ENCODE measurements at regions not wholly inside any gene's neighbourhood (a gene's known extent, or its start where the extent isn't known, plus 50 kb on each side); places are given as distances from the start of the nearest gene placed in this dataset.

DNA sequence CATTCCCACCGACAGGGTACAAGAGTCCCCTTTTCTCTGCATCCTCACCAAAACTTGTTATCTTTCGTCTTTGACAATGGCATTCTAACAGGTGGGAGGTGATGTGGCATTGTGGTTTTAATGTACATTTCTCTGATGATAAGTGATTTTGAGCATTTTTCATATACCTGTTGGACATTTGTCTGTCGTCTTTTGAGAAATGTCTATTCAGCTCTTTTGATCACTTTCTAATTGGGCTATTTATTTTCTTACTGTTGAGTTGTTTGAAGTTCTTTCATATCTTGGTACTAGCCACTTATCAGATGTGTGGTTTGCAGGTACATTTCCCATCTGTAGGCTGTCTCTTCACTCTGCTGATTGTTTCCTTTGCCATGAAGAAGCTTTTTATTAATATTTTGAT is 219.0 kb upstream of the SOX1 start:
- BruUV-seq (replicated peaks) = no TSS peak
- TF ChIP-seq SIN3A (IDR thresholded peaks at IDR 0.05; ENCODE audit: borderline replicate concordance, insufficient read depth, low read depth, low read length) (no peak), POLR2AphosphoS5 (IDR thresholded peaks at IDR 0.05; ENCODE audit: low read depth, low read length) (no peak), TCF7L2 (IDR thresholded peaks at IDR 0.05; ENCODE audit: low read depth, low read length) (no peak)
- TF ChIP-seq, protein P1, sequence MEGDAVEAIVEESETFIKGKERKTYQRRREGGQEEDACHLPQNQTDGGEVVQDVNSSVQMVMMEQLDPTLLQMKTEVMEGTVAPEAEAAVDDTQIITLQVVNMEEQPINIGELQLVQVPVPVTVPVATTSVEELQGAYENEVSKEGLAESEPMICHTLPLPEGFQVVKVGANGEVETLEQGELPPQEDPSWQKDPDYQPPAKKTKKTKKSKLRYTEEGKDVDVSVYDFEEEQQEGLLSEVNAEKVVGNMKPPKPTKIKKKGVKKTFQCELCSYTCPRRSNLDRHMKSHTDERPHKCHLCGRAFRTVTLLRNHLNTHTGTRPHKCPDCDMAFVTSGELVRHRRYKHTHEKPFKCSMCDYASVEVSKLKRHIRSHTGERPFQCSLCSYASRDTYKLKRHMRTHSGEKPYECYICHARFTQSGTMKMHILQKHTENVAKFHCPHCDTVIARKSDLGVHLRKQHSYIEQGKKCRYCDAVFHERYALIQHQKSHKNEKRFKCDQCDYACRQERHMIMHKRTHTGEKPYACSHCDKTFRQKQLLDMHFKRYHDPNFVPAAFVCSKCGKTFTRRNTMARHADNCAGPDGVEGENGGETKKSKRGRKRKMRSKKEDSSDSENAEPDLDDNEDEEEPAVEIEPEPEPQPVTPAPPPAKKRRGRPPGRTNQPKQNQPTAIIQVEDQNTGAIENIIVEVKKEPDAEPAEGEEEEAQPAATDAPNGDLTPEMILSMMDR (IDR thresholded peaks at IDR 0.05) = no peak
- TF ChIP-seq, protein P2, sequence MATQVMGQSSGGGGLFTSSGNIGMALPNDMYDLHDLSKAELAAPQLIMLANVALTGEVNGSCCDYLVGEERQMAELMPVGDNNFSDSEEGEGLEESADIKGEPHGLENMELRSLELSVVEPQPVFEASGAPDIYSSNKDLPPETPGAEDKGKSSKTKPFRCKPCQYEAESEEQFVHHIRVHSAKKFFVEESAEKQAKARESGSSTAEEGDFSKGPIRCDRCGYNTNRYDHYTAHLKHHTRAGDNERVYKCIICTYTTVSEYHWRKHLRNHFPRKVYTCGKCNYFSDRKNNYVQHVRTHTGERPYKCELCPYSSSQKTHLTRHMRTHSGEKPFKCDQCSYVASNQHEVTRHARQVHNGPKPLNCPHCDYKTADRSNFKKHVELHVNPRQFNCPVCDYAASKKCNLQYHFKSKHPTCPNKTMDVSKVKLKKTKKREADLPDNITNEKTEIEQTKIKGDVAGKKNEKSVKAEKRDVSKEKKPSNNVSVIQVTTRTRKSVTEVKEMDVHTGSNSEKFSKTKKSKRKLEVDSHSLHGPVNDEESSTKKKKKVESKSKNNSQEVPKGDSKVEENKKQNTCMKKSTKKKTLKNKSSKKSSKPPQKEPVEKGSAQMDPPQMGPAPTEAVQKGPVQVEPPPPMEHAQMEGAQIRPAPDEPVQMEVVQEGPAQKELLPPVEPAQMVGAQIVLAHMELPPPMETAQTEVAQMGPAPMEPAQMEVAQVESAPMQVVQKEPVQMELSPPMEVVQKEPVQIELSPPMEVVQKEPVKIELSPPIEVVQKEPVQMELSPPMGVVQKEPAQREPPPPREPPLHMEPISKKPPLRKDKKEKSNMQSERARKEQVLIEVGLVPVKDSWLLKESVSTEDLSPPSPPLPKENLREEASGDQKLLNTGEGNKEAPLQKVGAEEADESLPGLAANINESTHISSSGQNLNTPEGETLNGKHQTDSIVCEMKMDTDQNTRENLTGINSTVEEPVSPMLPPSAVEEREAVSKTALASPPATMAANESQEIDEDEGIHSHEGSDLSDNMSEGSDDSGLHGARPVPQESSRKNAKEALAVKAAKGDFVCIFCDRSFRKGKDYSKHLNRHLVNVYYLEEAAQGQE (IDR thresholded peaks at IDR 0.05; ENCODE audit: insufficient read depth in 1 of 2, low read depth in 2 of 2, low read length in 1 of 2) = no peak
- POLR2A ChIA-PET = no interaction called here
- Histone ChIP-seq H3K4me1 (ENCODE audit: control insufficient read depth, insufficient read depth, low read length) (no peaks in the 10 kb centered on the region), H3K27ac (ENCODE audit: low read length) (no peak overlapping the region), H3K36me3 (ENCODE audit: control insufficient read depth, insufficient read depth, low read length) (no peaks in the 10 kb centered on the region), H3K9me3 (ENCODE audit: control insufficient read depth, insufficient read depth, low read depth, low read length) (no peaks in the 10 kb centered on the region), H3K27me3 (ENCODE audit: control insufficient read depth, insufficient read depth, low read length) (no peaks in the 10 kb centered on the region), H3K4me3 (ENCODE audit: low read depth in 2 of 2, low read length in 2 of 2) (no peak overlapping the region)
- ATAC-seq (no peak), DNase-seq (ENCODE audit: low read depth, low spot score) (no peak)
- intact Hi-C loops (cut with micrococcal nuclease; ENCODE audit: unreplicated experiment) (no loop called here), in situ Hi-C loops (cut with HindIII; ENCODE audit: low pct_unique_long_range_greater_than_20kb, low sequenced_read_pairs) (no loop called here)
- CTCF ChIA-PET = no interaction called here

DNA sequence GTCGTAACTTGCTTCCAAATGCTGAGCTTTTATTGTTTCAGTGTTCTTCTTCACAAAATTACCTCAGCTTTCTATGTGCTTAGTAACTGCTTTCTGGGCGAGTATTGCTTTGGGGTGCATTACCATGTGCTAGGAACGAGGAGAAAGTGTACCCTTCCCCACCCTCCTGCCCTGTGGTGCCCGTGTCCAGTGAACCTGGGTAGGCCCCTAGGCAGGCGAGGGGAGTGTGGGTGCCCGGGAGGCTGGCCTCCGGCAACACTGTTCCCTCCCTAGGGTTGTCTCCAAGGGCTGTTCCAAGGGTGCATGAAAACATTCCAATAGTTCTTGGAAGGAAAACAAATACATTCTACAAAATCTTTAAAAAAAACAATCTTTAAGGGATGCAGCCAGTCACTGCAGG is 216.5 kb upstream of the SOX1 start:
- in situ Hi-C loops (cut with HindIII; ENCODE audit: low pct_unique_long_range_greater_than_20kb, low sequenced_read_pairs) = no loop called here
- ATAC-seq = no peak
- Histone ChIP-seq H3K9me3 (ENCODE audit: control insufficient read depth, insufficient read depth, low read depth, low read length) (no peaks in the 10 kb centered on the region), H3K27me3 (ENCODE audit: control insufficient read depth, insufficient read depth, low read length) (no peaks in the 10 kb centered on the region), H3K4me3 (ENCODE audit: low read depth in 2 of 2, low read length in 2 of 2) (no peak overlapping the region), H3K36me3 (ENCODE audit: control insufficient read depth, insufficient read depth, low read length) (no peaks in the 10 kb centered on the region), H3K27ac (ENCODE audit: low read length) (no peak overlapping the region), H3K4me1 (ENCODE audit: control insufficient read depth, insufficient read depth, low read length) (no peaks in the 10 kb centered on the region)
- ChIA-PET POLR2A (no interaction called here), CTCF (no interaction called here)
- TF ChIP-seq, protein P2 (IDR thresholded peaks at IDR 0.05; ENCODE audit: insufficient read depth in 1 of 2, low read depth in 2 of 2, low read length in 1 of 2) = no peak
- TF ChIP-seq TCF7L2 (IDR thresholded peaks at IDR 0.05; ENCODE audit: low read depth, low read length) = no peak
- TF ChIP-seq, protein P1 (IDR thresholded peaks at IDR 0.05) = no peak
- intact Hi-C loops (cut with micrococcal nuclease; ENCODE audit: unreplicated experiment) = no loop called here
- no TSS peak for BruUV-seq (replicated peaks)
- no peak for DNase-seq (ENCODE audit: low read depth, low spot score)
